ENCODE measurements at regions not wholly inside any gene's neighbourhood (a gene's known extent, or its start where the extent isn't known, plus 50 kb on each side); places are given as distances from the start of the nearest gene placed in this dataset.

- DNase-seq (ENCODE audit: low read depth): peak; percentile 30
- no peak overlapping the region for H3K4me3 ChIP-seq (ENCODE audit: control insufficient read depth, low read depth, low read length)
- no peak for TF ChIP-seq CTCF (conservative IDR thresholded peaks at IDR 0.05; ENCODE audit: control insufficient read depth, insufficient read depth, low read depth, low read length)
Observed at GRCh38 chr14:37900561-37900960, 305.1 kb downstream of the TTC6 start.

- TF ChIP-seq CTCF (conservative IDR thresholded peaks at IDR 0.05; ENCODE audit: control insufficient read depth, insufficient read depth, low read depth, low read length): no peak
- H3K4me3 ChIP-seq (ENCODE audit: control insufficient read depth, low read depth, low read length): peak overlapping the region; percentile 28
- peak; percentile 90 for DNase-seq (ENCODE audit: low read depth)
Observed at GRCh38 chr14:37901978-37902377, 305.7 kb upstream of the SSTR1 start.

GRCh38 chr14:37903343-37904191 is 304.1 kb upstream of the SSTR1 start:
- H3K4me3 ChIP-seq (ENCODE audit: control insufficient read depth, low read depth, low read length): no peak overlapping the region
- peak; percentile 55 for TF ChIP-seq CTCF (conservative IDR thresholded peaks at IDR 0.05; ENCODE audit: control insufficient read depth, insufficient read depth, low read depth, low read length)
- peak; percentile 71 for DNase-seq (ENCODE audit: low read depth)

- no peak overlapping the region for H3K4me3 ChIP-seq (ENCODE audit: control insufficient read depth, low read depth, low read length)
- no peak for DNase-seq (ENCODE audit: low read depth)
- TF ChIP-seq CTCF (conservative IDR thresholded peaks at IDR 0.05; ENCODE audit: control insufficient read depth, insufficient read depth, low read depth, low read length): no peak
Observed at GRCh38 chr14:37924622-37925021, 283.1 kb upstream of the SSTR1 start.

GRCh38 chr14:37932008-37932407 is 275.7 kb upstream of the SSTR1 start:
- DNase-seq (ENCODE audit: low read depth): peak; percentile 71
- no peak for TF ChIP-seq CTCF (conservative IDR thresholded peaks at IDR 0.05; ENCODE audit: control insufficient read depth, insufficient read depth, low read depth, low read length)
- no peak overlapping the region for H3K4me3 ChIP-seq (ENCODE audit: control insufficient read depth, low read depth, low read length)

GRCh38 chr14:37932481-37932880 is 275.2 kb upstream of the SSTR1 start:
- TF ChIP-seq CTCF (conservative IDR thresholded peaks at IDR 0.05; ENCODE audit: control insufficient read depth, insufficient read depth, low read depth, low read length): no peak
- peak; percentile 17 for DNase-seq (ENCODE audit: low read depth)
- no peak overlapping the region for H3K4me3 ChIP-seq (ENCODE audit: control insufficient read depth, low read depth, low read length)
